ENCODE measurements at regions not wholly inside any gene's neighbourhood (a gene's known extent, or its start where the extent isn't known, plus 50 kb on each side); places are given as distances from the start of the nearest gene placed in this dataset.

- no peak for TF ChIP-seq CTCF (optimal IDR thresholded peaks at IDR 0.05 in 1 of 3, IDR thresholded peaks at IDR 0.05 in 1 of 3, conservative IDR thresholded peaks at IDR 0.05 in 1 of 3; ENCODE audit: extremely low read depth in 1 of 3, insufficient read depth in 2 of 3, low read length in 3 of 3)
- TF ChIP-seq EZH2 (IDR thresholded peaks at IDR 0.05; ENCODE audit: low read length) = no peak
Measured at GRCh38 chr11:104614961-104615360, 283.3 kb downstream of the CASP12 start.
